Tibial nerve (tissue), 4 donors: ENCODE measurements at regions not wholly inside any gene's neighbourhood (a gene's known extent, or its start where the extent isn't known, plus 50 kb on each side); places are given as distances from the start of the nearest gene placed in this dataset.
"Not testable (repeated sequence)": the region's sequence is repeated elsewhere in the genome, so short reads cannot be mapped to it uniquely, and the experiment has no call there.

Experiments
- DNase-seq, 2 donors: peaks; one replicate each; pipeline ENCODE4 v3.0.0-alpha.2; 2019; ENCODE audit warnings: low spot score in 2 of 2
- H3K27ac ChIP-seq, 4 donors: fragments of 200-600 bp; sonication (generic) in 3 of 4; one replicate each; pipeline ENCODE4 v1.5.1; 2017 to 2019; ENCODE audit warnings: mild to moderate bottlenecking in 1 of 4
- H3K27me3 ChIP-seq, 2 donors: fragments of 200-600 bp; sonication (generic) in 1 of 2; one replicate each; pipeline versions ENCODE4 v1.5.1 to v1.6.0; 2017 to 2019
- H3K36me3 ChIP-seq, 3 donors: fragments of 200-600 bp; sonication (generic); one replicate each; pipeline ENCODE4 v1.5.1; 2018 to 2019
- H3K4me1 ChIP-seq, 4 donors: fragments of 200-600 bp; sonication (generic) in 3 of 4; one replicate each; pipeline ENCODE4 v1.5.1; 2017 to 2019
- H3K4me3 ChIP-seq, 4 donors: fragments of 200-600 bp; sonication (generic) in 3 of 4; one replicate each; pipeline ENCODE4 v1.5.1; 2017 to 2019; ENCODE audit warnings: mild to moderate bottlenecking in 1 of 4, moderate library complexity in 1 of 4
- H3K9me3 ChIP-seq, 4 donors: fragments of 200-600 bp; sonication (generic) in 3 of 4; one replicate each; pipeline ENCODE4 v1.5.1; 2017 to 2019
- EP300 ChIP-seq, 2 donors: sonication (generic); formaldehyde crosslinking; IDR thresholded peaks; one replicate each; pipeline ENCODE4 v1.6.1; 2017; ENCODE audit warnings: antibody characterized with exemption in 2 of 2, mild to moderate bottlenecking in 1 of 2
- POLR2A ChIP-seq, 2 donors: fragments of 450-650 bp; IDR thresholded peaks; one replicate each; pipeline ENCODE4 v1.6.1; 2017; ENCODE audit warnings: antibody characterized with exemption in 2 of 2, mild to moderate bottlenecking in 2 of 2, moderate library complexity in 2 of 2
- WGBS, 2 donors: methylation state at CpG; one replicate each; pipeline ENCODE4 v1.1.5; 2018; 5-methylcytosine and 5-hydroxymethylcytosine counted together
- TF ChIP-seq, protein P1 (sequence below), 5 experiments: fragments of 200-600 bp in 3 of 5; fragments of 450-650 bp in 2 of 5; sonication (generic) in 3 of 5; IDR thresholded peaks; one replicate each; pipeline ENCODE4 v1.5.1; 2016 to 2019; ENCODE audit warnings: antibody characterized with exemption in 5 of 5, mild to moderate bottlenecking in 3 of 5, moderate library complexity in 2 of 5

DNA sequence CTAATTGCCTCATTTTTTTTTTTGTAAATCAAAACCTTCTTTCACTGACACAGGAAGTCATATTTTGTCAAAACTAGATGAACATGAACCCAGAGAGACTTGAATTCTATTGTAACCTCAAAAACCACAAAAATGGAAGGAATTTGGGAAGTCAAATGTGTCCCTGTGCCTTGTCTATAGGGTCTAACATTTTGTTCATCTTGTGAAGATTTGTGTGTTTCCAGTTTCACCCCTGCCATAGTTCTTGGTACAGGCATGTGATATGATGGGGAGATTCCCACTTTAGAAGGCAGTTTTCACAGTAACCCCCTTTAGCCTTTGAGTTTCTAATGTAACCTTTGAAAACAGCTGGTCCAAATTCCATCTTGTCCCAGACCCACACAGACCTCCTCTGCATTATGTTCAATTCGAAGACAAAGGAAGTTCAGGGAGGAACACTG is 318.5 kb upstream of the ADAMTS9 start:
- H3K36me3 ChIP-seq: peaks cover 0 to 14% (median 0%) of the 10 kb centered on the region in 3 donors
- no peak for DNase-seq
- peaks cover 0 to 28% (median 3%) of the 10 kb centered on the region in 4 donors for H3K4me1 ChIP-seq
- H3K27me3 ChIP-seq: no peaks in the 10 kb centered on the region
- WGBS, 2 donors: 15 to 24% methylated on average over 1 of the region's 1 CpG
- no peaks in the 10 kb centered on the region for H3K9me3 ChIP-seq
- no peak overlapping the region for H3K4me3 ChIP-seq
- TF ChIP-seq, protein P1, sequence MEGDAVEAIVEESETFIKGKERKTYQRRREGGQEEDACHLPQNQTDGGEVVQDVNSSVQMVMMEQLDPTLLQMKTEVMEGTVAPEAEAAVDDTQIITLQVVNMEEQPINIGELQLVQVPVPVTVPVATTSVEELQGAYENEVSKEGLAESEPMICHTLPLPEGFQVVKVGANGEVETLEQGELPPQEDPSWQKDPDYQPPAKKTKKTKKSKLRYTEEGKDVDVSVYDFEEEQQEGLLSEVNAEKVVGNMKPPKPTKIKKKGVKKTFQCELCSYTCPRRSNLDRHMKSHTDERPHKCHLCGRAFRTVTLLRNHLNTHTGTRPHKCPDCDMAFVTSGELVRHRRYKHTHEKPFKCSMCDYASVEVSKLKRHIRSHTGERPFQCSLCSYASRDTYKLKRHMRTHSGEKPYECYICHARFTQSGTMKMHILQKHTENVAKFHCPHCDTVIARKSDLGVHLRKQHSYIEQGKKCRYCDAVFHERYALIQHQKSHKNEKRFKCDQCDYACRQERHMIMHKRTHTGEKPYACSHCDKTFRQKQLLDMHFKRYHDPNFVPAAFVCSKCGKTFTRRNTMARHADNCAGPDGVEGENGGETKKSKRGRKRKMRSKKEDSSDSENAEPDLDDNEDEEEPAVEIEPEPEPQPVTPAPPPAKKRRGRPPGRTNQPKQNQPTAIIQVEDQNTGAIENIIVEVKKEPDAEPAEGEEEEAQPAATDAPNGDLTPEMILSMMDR (IDR thresholded peaks at IDR 0.05): no peak
- TF ChIP-seq EP300 (IDR thresholded peaks at IDR 0.05): no peak
- TF ChIP-seq POLR2A (IDR thresholded peaks at IDR 0.05): no peak
- peak overlapping the region in 2 of 4 donors; percentile 31 to 60 for H3K27ac ChIP-seq

DNA sequence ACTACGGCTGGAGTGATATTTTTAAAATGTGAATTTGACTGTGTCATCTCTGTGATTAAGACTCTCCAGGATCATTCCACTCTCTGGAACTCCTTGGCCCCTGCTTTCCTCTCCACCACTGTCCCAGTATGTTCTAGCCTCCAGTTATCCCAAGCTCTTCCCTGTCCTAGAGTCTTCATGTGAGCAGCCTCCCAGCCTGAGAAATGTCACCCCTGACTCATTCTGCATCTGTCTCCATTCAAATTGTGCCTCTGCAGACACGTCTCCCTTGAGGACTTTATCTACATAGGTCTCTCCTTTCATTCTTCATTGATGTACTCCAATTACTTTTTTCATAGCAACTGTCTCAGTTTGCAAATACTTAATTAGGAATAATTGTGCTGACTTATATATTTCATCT is 317.7 kb upstream of the ADAMTS9 start:
- peak overlapping the region in 2 of 4 donors; percentile 31 to 60 for H3K27ac ChIP-seq
- no peaks in the 10 kb centered on the region for H3K9me3 ChIP-seq
- TF ChIP-seq EP300 (IDR thresholded peaks at IDR 0.05): no peak
- TF ChIP-seq POLR2A (IDR thresholded peaks at IDR 0.05): no peak
- TF ChIP-seq, protein P1 (IDR thresholded peaks at IDR 0.05): no peak
- H3K27me3 ChIP-seq: no peaks in the 10 kb centered on the region
- WGBS, 2 donors: 72 to 84% methylated on average over 2 of the region's 2 CpGs
- H3K4me1 ChIP-seq: peaks cover 0 to 28% (median 3%) of the 10 kb centered on the region in 4 donors
- no peak for DNase-seq
- H3K4me3 ChIP-seq: no peak overlapping the region
- H3K36me3 ChIP-seq: peaks cover 0 to 5% (median 0%) of the 10 kb centered on the region in 3 donors

DNA sequence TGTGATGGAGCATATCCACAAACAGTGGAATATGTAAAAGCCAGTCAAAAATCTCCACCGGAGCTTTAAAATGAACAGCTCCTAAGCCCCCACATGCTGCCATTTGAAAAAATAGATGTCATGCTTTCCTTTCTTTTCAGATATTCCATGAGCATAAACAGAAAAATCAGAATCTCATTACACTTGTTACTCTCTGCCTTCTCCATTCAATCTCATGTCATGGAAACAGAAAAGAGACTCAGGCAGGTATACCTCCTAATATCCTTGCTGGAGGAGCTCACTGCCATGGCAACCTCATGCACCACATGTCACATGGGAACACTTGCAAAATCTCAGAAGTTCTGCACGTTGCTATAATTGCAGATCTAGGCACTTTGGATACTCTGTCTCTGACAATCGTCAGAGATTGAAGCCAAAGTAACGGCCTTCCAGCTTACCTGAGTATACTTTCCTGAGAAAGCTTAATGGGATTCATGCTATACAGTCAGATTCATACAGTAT is 317.0 kb upstream of the ADAMTS9 start:
- Histone ChIP-seq H3K4me3 (no peak overlapping the region), H3K27me3 (no peaks in the 10 kb centered on the region), H3K9me3 (no peaks in the 10 kb centered on the region), H3K4me1 (peaks cover 0 to 28% (median 3%) of the 10 kb centered on the region in 4 donors), H3K36me3 (no peaks in the 10 kb centered on the region), H3K27ac (peak overlapping the region in 2 of 4 donors; percentile 11 to 60)
- TF ChIP-seq POLR2A (IDR thresholded peaks at IDR 0.05): no peak
- TF ChIP-seq EP300 (IDR thresholded peaks at IDR 0.05): no peak
- TF ChIP-seq, protein P1 (IDR thresholded peaks at IDR 0.05): no peak
- 68 to 69% methylated on average over 4 of the region's 4 CpGs for WGBS, 2 donors
- DNase-seq: no peak

DNA sequence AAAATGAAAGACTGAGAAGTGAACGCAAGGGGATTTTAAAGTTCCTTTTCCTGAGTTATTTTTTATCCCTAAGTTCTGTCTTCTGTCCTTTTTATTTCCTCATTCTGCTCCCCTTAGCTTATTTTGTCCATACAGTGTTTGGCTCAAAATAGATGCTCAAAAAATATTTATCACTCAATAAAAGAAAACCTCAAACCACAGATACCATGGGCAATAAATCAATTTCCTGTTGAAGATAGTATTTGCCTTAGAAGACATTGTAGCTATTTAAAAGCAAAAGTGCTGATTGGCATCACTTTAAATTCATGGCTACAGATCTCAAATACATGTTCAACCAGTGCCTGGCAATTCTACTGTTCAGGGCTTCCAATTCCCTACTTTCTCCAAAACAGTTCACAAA is 316.5 kb upstream of the ADAMTS9 start:
- H3K27ac ChIP-seq: peak overlapping the region in 1 of 4 donors; percentile 11
- H3K36me3 ChIP-seq: no peaks in the 10 kb centered on the region
- H3K4me1 ChIP-seq: peaks cover 0 to 28% (median 3%) of the 10 kb centered on the region in 4 donors
- 53 to 85% methylated on average over 1 of the region's 1 CpG for WGBS, 2 donors
- TF ChIP-seq, protein P1 (IDR thresholded peaks at IDR 0.05): no peak
- TF ChIP-seq POLR2A (IDR thresholded peaks at IDR 0.05): no peak
- no peak for TF ChIP-seq EP300 (IDR thresholded peaks at IDR 0.05)
- H3K4me3 ChIP-seq: no peak overlapping the region
- DNase-seq: no peak
- H3K27me3 ChIP-seq: no peaks in the 10 kb centered on the region
- no peaks in the 10 kb centered on the region for H3K9me3 ChIP-seq

DNA sequence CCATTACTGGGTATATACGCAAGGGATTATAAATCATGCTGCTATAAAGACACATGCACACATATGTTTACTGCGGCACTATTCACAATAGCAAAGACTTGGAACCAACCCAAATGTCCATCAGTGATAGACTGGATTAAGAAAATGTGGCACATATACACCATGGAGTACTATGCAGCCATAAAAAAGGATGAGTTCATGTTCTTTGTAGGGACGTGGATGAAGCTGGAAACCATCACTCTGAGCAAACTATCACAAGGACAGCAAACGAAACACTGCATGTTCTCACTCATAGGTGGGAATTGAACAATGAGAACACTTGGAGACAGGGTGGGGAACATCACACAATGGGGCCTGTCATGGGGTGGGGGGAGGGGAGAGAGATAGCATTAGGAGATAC is 313.3 kb upstream of the ADAMTS9 start:
- not testable (repeated sequence) for H3K4me3 ChIP-seq, H3K27me3 ChIP-seq, H3K27ac ChIP-seq, H3K36me3 ChIP-seq, H3K9me3 ChIP-seq, DNase-seq
- peaks cover 0 to 31% (median 5%) of the 10 kb centered on the region in 4 donors for H3K4me1 ChIP-seq
- WGBS, 2 donors: 92 to 97% methylated on average over 4 of the region's 4 CpGs

DNA sequence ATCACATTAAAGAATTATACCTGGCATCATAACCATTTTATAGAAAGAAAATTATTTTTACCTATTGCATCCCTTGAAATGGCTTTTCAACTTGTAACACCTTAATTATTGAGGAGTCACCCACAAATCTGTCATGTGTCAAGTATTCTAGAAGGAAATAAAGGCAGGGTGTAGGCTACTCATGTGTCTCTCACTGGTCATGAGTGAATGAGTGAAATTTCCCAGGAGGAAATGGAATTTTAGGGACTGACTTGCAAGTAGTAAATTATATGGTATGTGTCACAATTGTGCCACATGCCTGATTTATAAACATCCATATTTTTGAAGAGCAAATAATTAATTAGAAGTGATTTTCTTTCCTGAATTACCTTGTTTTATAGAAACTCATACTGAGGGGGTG is 310.5 kb upstream of the ADAMTS9 start:
- H3K27ac ChIP-seq: no peak overlapping the region
- no peaks in the 10 kb centered on the region for H3K36me3 ChIP-seq
- no peak for TF ChIP-seq POLR2A (IDR thresholded peaks at IDR 0.05)
- no peak for TF ChIP-seq EP300 (IDR thresholded peaks at IDR 0.05)
- TF ChIP-seq, protein P1 (IDR thresholded peaks at IDR 0.05): no peak
- DNase-seq: no peak
- no peaks in the 10 kb centered on the region for H3K27me3 ChIP-seq
- H3K4me3 ChIP-seq: no peak overlapping the region
- H3K9me3 ChIP-seq: no peaks in the 10 kb centered on the region
- H3K4me1 ChIP-seq: peaks cover 0 to 41% (median 17%) of the 10 kb centered on the region in 4 donors
